NOMO-1 treated with dmso at 0.1 percent for 144 hours (cell line): ENCODE measurements at regions not wholly inside any gene's neighbourhood (a gene's known extent, or its start where the extent isn't known, plus 50 kb on each side); places are given as distances from the start of the nearest gene placed in this dataset.
"Not testable (repeated sequence)": the region's sequence is repeated elsewhere in the genome, so short reads cannot be mapped to it uniquely, and the experiment has no call there.

ENCODE experiments used
- DNase-seq: peaks from one replicate; lab custom pipeline; 2025; ENCODE audit not compliant: unreplicated experiment; lab: John Stamatoyannopoulos, UW

GRCh38 chr4:160399826-160400225 lies 1296.9 kb downstream of the RAPGEF2 start:
- no peak for DNase-seq

- DNase-seq = no peak
Measured at GRCh38 chr4:160403081-160403480, 1300.2 kb downstream of the RAPGEF2 start.

- no peak for DNase-seq
Measured at GRCh38 chr4:160406263-160406825, 1303.5 kb downstream of the RAPGEF2 start.

- DNase-seq = no peak
Measured at GRCh38 chr4:160414496-160414895, 1311.6 kb downstream of the RAPGEF2 start.

GRCh38 chr4:160423879-160424451 lies 1321.1 kb downstream of the RAPGEF2 start:
- no peak for DNase-seq

- DNase-seq = no peak
Measured at GRCh38 chr4:160426233-160426632, 1323.4 kb downstream of the RAPGEF2 start.

- DNase-seq = no peak
Measured at GRCh38 chr4:160450876-160451275, 1348.0 kb downstream of the RAPGEF2 start.

- not testable (repeated sequence) for DNase-seq
Measured at GRCh38 chr4:160481696-160482690, 1379.1 kb downstream of the RAPGEF2 start.

- no peak for DNase-seq
Measured at GRCh38 chr4:160485071-160485687, 1382.3 kb downstream of the RAPGEF2 start.

GRCh38 chr4:160492181-160492580 lies 1389.3 kb downstream of the RAPGEF2 start:
- DNase-seq = no peak

- DNase-seq = no peak
Measured at GRCh38 chr4:160493206-160493605, 1390.3 kb downstream of the RAPGEF2 start.

- DNase-seq = no peak
Measured at GRCh38 chr4:160495356-160495755, 1392.5 kb downstream of the RAPGEF2 start.

- DNase-seq = no peak
Measured at GRCh38 chr4:160498211-160498610, 1395.3 kb downstream of the RAPGEF2 start.

GRCh38 chr4:160505724-160506123 lies 1402.8 kb downstream of the RAPGEF2 start:
- no peak for DNase-seq

GRCh38 chr4:160510928-160511327 lies 1408.0 kb downstream of the RAPGEF2 start:
- DNase-seq = no peak

- DNase-seq = no peak
Measured at GRCh38 chr4:160514126-160514525, 1411.2 kb downstream of the RAPGEF2 start.

- no peak for DNase-seq
Measured at GRCh38 chr4:160523231-160523630, 1420.4 kb downstream of the RAPGEF2 start.

- DNase-seq = no peak
Measured at GRCh38 chr4:160537681-160538080, 1434.8 kb downstream of the RAPGEF2 start.

GRCh38 chr4:160546201-160546600 lies 1443.3 kb downstream of the RAPGEF2 start:
- no peak for DNase-seq

- not testable (repeated sequence) for DNase-seq
Measured at GRCh38 chr4:160549951-160550519, 1447.2 kb downstream of the RAPGEF2 start.

- no peak for DNase-seq
Measured at GRCh38 chr4:160562661-160563060, 1459.8 kb downstream of the RAPGEF2 start.
